Endothelial cell of umbilical vein (primary cell): ENCODE measurements at regions not wholly inside any gene's neighbourhood (a gene's known extent, or its start where the extent isn't known, plus 50 kb on each side); places are given as distances from the start of the nearest gene placed in this dataset.

Source experiments
- BruUV-seq: library from RNA; stranded (reverse); fragments of 400-500 nt; replicated peaks from 2 replicates; lab custom pipeline; 2021; lab: Mats Ljungman, UMichigan
- CTCF ChIA-PET: fragments of 300-600, 350-600 bp; sonication (Branson Sonifier 250); formaldehyde crosslinking; loops from one replicate; lab custom pipeline; 2021; ENCODE audit warnings: antibody characterized with exemption, inconsistent platforms; lab: Charles Lee
- POLR2A ChIA-PET: fragments of 300-600, 350-600 bp; sonication (Branson Sonifier 250); formaldehyde crosslinking; loops from one replicate; lab custom pipeline; 2021; ENCODE audit warnings: antibody characterized with exemption, inconsistent platforms; lab: Charles Lee
- DNase-seq: peaks from one replicate; pipeline ENCODE4 v3.0.0-alpha.2; 2011; ENCODE audit warnings: low read depth, low spot score
- FAIRE-seq: peaks from 2 replicates; lab custom pipeline; 2011; peaks lifted over from hg19 to GRCh38; lab: Jason Lieb, UNC
- H2AFZ ChIP-seq: 2 replicates; pipeline ENCODE4 v1.6.0; 2012; ENCODE audit warnings: low read depth, low read length, control low read depth, inconsistent platforms
- H3K27ac ChIP-seq: 2 replicates; pipeline ENCODE4 v1.5.1; 2011; ENCODE audit warnings: low read depth, mild to moderate bottlenecking, control low read depth, low read length, moderate library complexity; ENCODE audit not compliant: insufficient read depth
- H3K27me3 ChIP-seq, 2 experiments: 2 replicates each; pipeline versions ENCODE4 v1.6.0 to v1.6.1; 2011; ENCODE audit warnings: low read length in 2 of 2, mixed read lengths in 1 of 2; ENCODE audit not compliant: control insufficient read depth in 2 of 2, insufficient read depth in 2 of 2
- H3K36me3 ChIP-seq, 2 experiments: 2 replicates in 1 of 2; 3 replicates in 1 of 2; pipeline ENCODE4 v1.5.1; 2011; ENCODE audit warnings: low read length in 2 of 2, mild to moderate bottlenecking in 1 of 2, moderate library complexity in 1 of 2; ENCODE audit not compliant: control insufficient read depth in 2 of 2, insufficient read depth in 2 of 2; ENCODE audit errors: extremely low read depth in 1 of 2
- H3K4me1 ChIP-seq: 3 replicates; pipeline ENCODE4 v1.5.1; 2011; ENCODE audit warnings: mild to moderate bottlenecking, low read length; ENCODE audit not compliant: control insufficient read depth, insufficient read depth; ENCODE audit errors: extremely low read depth
- H3K4me2 ChIP-seq: 2 replicates; pipeline ENCODE4 v1.6.1; 2011; ENCODE audit warnings: low read length, control low read depth, mixed read lengths; ENCODE audit not compliant: insufficient read depth
- H3K4me3 ChIP-seq, 3 experiments: fragments of 200-600 bp in 1 of 3; sonication (generic), shearing (Covaris generic) in 1 of 3; replicated peaks in 1 of 3; 2 replicates each; pipeline ENCODE4 v1.5.1; 2011 to 2016; ENCODE audit warnings: control low read depth in 3 of 3, low read length in 3 of 3, mild to moderate bottlenecking in 2 of 3, inconsistent platforms in 1 of 3, low read depth in 1 of 3, moderate library complexity in 1 of 3; ENCODE audit not compliant: insufficient read depth in 1 of 3
- H3K79me2 ChIP-seq: 2 replicates; pipeline ENCODE4 v1.6.0; 2012; ENCODE audit warnings: low read length, inconsistent platforms; ENCODE audit not compliant: control insufficient read depth, insufficient read depth
- H3K9ac ChIP-seq: replicated peaks from 2 replicates; pipeline ENCODE3; 2011; ENCODE audit warnings: low read length, control low read depth; ENCODE audit not compliant: insufficient read depth; ENCODE audit errors: extremely low read depth
- H3K9me1 ChIP-seq: replicated peaks from 3 replicates; pipeline ENCODE4 v1.6.0; 2011; ENCODE audit warnings: mild to moderate bottlenecking, low read length; ENCODE audit not compliant: control insufficient read depth, insufficient read depth; ENCODE audit errors: extremely low read depth
- H3K9me3 ChIP-seq: replicated peaks from 2 replicates; pipeline ENCODE4 v1.5.1; 2012; ENCODE audit warnings: low read length, inconsistent platforms; ENCODE audit not compliant: control insufficient read depth, insufficient read depth
- H4K20me1 ChIP-seq: replicated peaks from 2 replicates; pipeline ENCODE3; 2011; ENCODE audit warnings: mild to moderate bottlenecking, low read length; ENCODE audit not compliant: control insufficient read depth, insufficient read depth; ENCODE audit errors: extremely low read depth
- CTCF ChIP-seq, 2 donors: IDR thresholded peaks; 1 replicate in 1 of 2; 2 replicates in 1 of 2; pipeline ENCODE4 v1.5.1; 2011; ENCODE audit warnings: low read length in 2 of 2, mild to moderate bottlenecking in 2 of 2, moderate library complexity in 2 of 2, control low read depth in 1 of 2, inconsistent platforms in 1 of 2, low read depth in 1 of 2; ENCODE audit not compliant: insufficient read depth in 1 of 2; ENCODE audit errors: extremely low read depth in 1 of 2
- EZH2 ChIP-seq: IDR thresholded peaks from 2 replicates; pipeline ENCODE4 v1.6.1; 2012; ENCODE audit warnings: borderline replicate concordance, low read depth, mild to moderate bottlenecking, moderate library complexity, low read length, inconsistent platforms; ENCODE audit not compliant: severe bottlenecking
- GATA2 ChIP-seq: IDR thresholded peaks from 2 replicates; pipeline ENCODE4 v1.7.0; 2011; ENCODE audit warnings: low read depth, mild to moderate bottlenecking, moderate library complexity, mixed read lengths, low read length; ENCODE audit not compliant: insufficient read length, insufficient read depth
- JUN ChIP-seq: IDR thresholded peaks from 2 replicates; pipeline ENCODE4 v1.6.1; 2011; ENCODE audit warnings: borderline replicate concordance, low read depth; ENCODE audit not compliant: insufficient read length, insufficient read depth
- MAX ChIP-seq: IDR thresholded peaks from 2 replicates; pipeline ENCODE4 v1.6.1; 2011; ENCODE audit not compliant: insufficient read depth, insufficient read length
- MYC ChIP-seq: IDR thresholded peaks from one replicate; pipeline ENCODE4 v1.6.1; 2011; ENCODE audit warnings: mild to moderate bottlenecking, low read depth, low read length
- POLR2A ChIP-seq: IDR thresholded peaks from 2 replicates; pipeline ENCODE4 v1.6.1; 2012; ENCODE audit warnings: low read depth, mild to moderate bottlenecking, control low read depth, low read length
- dilution Hi-C: fragments of 300-500 bp; cut with MboI; formaldehyde crosslinking; loops from one replicate; pipeline ENCODE4 v1.15.0; 2019; ENCODE audit warnings: low sequenced_read_pairs; ENCODE audit not compliant: extremely low pct_ligation_motif_present
- intact Hi-C: fragments of 100-400 bp; cut with micrococcal nuclease; formaldehyde crosslinking; loops from one replicate; pipeline ENCODE4 v1.10.0; 2022

GRCh38 chr9:95719354-95719753 lies 156.1 kb upstream of the ERCC6L2 start:
- H3K9ac ChIP-seq: no peak overlapping the region
- H3K36me3 ChIP-seq: no peaks in the 10 kb centered on the region
- H3K9me1 ChIP-seq: no peaks in the 10 kb centered on the region
- DNase-seq (no peak), FAIRE-seq (no peak)
- H3K4me3 ChIP-seq: no peak overlapping the region
- no peaks in the 10 kb centered on the region for H3K27me3 ChIP-seq
- dilution Hi-C loops (no loop called here), intact Hi-C loops (no loop called here)
- H2AFZ ChIP-seq: no peak overlapping the region
- H3K9me3 ChIP-seq: no peaks in the 10 kb centered on the region
- H3K27ac ChIP-seq: no peak overlapping the region
- ChIA-PET CTCF (interaction anchor here (1.7 to 2.0 kb wide), 2 partner anchors 8 to 17 kb away, joined by 4 to 10 read pairs; no protein-coding TSS in a partner anchor), POLR2A (no interaction called here)
- no TSS peak for BruUV-seq
- TF ChIP-seq POLR2A: no peak
- no peak for TF ChIP-seq JUN
- no peak for TF ChIP-seq CTCF (IDR thresholded peaks at IDR 0.05; ENCODE audit: extremely low read depth in 1 of 2, insufficient read depth in 1 of 2, low read depth in 1 of 2, low read length in 2 of 2)
- TF ChIP-seq MAX: no peak
- TF ChIP-seq MYC: no peak
- no peak for TF ChIP-seq GATA2
- H3K79me2 ChIP-seq: no peaks in the 10 kb centered on the region
- no peaks in the 10 kb centered on the region for H4K20me1 ChIP-seq
- H3K4me1 ChIP-seq: no peaks in the 10 kb centered on the region
- H3K4me2 ChIP-seq: no peak overlapping the region

GRCh38 chr9:95718263-95718662 lies 157.2 kb upstream of the ERCC6L2 start:
- Histone ChIP-seq H3K9me3 (no peaks in the 10 kb centered on the region), H3K9me1 (no peaks in the 10 kb centered on the region), H3K27ac (no peak overlapping the region), H3K4me1 (no peaks in the 10 kb centered on the region), H3K27me3 (no peaks in the 10 kb centered on the region), H2AFZ (no peak overlapping the region), H3K9ac (no peak overlapping the region), H3K4me2 (no peak overlapping the region), H3K4me3 (no peak overlapping the region), H3K79me2 (no peaks in the 10 kb centered on the region), H3K36me3 (no peaks in the 10 kb centered on the region), H4K20me1 (no peaks in the 10 kb centered on the region)
- BruUV-seq: no TSS peak
- dilution Hi-C loops: no loop called here
- DNase-seq (no peak), FAIRE-seq (no peak)
- ChIA-PET CTCF (interaction anchor here (1.1 to 2.0 kb wide), 2 partner anchors 9 to 10 kb away, joined by 5 to 10 read pairs; no protein-coding TSS in a partner anchor), POLR2A (no interaction called here)
- intact Hi-C loops: no loop called here
- TF ChIP-seq EZH2 (no peak), GATA2 (no peak)
